DMS153 treated with DMSO at 0.1 percent for 48 hours (cell line): ENCODE measurements at regions not wholly inside any gene's neighbourhood (a gene's known extent, or its start where the extent isn't known, plus 50 kb on each side); places are given as distances from the start of the nearest gene placed in this dataset.

Experiments
- DNase-seq: peaks from one replicate; lab custom pipeline; 2025; ENCODE audit not compliant: unreplicated experiment; lab: John Stamatoyannopoulos, UW

DNA sequence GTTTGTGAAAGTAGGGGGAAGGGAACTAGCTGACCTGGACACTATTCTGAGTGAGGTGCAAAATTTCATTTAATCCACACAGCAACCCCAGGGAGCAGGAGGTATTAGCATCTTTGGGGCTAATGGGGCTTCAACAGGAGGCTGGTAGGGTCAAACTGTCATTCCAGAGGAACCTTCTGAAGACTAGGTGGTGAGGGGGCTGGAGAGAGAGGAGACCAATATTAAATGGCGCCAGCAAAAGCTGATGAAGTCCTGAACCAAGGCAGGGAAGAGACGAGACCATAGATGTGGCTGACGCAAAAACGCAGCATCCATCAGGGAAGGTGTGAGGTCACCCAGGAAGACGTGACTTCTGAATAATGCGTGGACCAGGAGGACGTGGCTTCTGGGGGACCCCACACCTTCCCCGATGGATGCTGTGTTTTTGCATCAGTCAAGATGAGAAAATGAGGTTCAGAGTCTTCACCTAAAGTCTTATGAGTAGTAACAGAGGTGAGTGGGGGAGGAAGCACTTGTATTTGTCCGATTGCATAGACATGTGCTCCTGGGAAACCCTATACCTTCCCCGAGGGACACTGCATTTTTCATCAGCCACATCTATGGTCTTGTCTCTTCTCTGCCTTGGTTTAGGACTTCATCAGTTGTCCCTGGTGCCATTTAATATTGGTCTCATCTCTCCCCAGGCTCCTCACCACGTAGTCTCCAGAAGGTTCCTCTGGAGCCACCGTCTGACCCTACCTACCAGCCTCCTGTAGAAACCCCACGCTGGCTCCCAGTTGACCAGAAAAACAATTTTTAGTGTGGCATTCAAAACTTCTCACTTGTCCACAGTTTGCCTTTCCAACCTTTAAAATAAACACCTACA lies 188.6 kb downstream of the MYCN start:
- no peak for DNase-seq

DNA sequence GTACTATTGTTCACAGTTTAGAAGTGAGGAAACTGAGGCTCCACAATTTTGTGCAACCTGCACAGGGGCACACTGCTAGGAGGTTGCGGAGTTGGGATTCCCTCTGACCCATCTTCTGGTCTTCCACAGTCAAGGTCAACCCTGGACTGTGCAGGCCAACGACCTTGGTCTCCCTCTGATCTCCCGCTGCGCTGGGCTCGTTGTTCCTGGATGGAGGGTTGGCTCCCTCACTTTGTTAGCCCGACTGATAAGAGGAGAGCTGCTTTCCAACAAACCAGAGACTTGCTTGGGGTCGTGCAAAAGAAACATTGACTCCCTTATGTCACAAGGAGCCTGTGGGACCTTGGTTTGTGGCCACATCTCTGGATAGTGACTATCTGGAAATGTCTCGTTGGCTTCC lies 187.6 kb downstream of the MYCN start:
- no peak for DNase-seq

DNA sequence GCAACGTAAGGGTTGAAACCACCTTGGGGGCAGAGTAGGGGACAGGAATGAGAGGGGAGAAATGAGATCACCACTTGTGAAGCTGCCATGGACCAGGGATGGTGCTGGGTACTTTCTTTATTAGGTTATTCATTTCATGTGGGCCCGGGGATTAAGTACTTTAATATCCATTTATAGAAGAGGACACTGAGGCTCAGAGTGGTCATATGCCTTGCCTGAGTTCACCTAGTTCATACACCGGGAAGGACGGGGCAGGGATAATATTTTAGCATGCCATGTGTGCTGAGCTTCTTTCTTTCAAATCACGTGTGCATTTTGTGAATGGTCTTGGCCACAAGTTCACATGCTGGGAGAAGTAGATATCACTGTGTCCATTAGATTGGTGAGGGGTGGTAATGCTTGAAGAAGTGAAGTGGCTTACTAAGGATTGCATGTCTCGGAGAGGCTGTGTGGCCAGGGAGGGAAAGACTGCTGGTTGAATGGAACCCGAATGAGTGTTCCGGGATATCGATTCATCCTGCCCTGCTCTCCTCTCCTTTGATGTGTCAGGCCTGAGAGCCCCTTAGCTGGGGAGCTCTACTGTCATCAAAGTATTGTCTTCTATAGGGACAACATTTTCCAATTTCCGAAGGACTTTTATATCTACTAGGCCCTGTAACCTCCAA lies 187.1 kb downstream of the MYCN start:
- DNase-seq = no peak

DNA sequence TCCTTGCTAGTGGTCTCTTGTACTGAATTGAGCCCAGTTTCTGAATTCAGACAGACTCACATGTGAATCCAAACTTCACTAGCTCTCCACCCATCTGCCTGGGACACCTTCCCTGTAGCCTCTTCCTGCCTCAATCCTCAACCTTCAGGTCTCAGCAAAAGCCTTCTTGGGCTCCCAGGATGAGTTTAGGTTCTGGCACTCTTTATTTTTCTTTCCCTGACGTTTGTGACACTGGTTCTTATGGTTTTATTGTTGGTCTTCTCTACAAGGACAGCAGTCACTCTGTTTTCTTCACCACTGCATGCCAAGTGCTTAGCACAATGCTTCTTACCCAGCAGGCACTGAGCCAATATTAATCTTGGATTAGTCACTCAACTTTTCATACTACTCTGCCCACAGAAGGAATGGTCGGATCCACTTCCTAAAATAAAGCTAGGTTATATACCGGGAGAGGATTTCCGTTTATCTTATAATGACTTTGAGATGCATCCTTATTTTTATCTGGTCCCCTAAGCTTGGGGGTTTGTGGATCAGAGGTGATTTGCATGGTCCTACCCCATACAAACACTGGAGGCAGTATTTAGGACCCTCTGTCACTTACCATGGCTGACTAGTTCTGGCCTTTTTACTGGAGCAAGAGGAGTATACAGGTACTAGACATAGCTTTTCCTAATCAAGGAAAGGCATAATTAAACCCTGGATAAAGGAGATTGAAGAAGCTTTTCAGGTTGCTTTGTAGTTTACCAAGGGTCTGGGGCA lies 186.3 kb downstream of the MYCN start:
- no peak for DNase-seq

GRCh38 chr2:16125614-16126516 lies 185.5 kb downstream of the MYCN start:
- no peak for DNase-seq

GRCh38 chr2:16124881-16125613 lies 184.7 kb downstream of the MYCN start:
- no peak for DNase-seq

- no peak for DNase-seq
Measured at GRCh38 chr2:16123856-16124780, 183.8 kb downstream of the MYCN start.

GRCh38 chr2:16123421-16123820 lies 183.1 kb downstream of the MYCN start:
- DNase-seq = no peak

DNA sequence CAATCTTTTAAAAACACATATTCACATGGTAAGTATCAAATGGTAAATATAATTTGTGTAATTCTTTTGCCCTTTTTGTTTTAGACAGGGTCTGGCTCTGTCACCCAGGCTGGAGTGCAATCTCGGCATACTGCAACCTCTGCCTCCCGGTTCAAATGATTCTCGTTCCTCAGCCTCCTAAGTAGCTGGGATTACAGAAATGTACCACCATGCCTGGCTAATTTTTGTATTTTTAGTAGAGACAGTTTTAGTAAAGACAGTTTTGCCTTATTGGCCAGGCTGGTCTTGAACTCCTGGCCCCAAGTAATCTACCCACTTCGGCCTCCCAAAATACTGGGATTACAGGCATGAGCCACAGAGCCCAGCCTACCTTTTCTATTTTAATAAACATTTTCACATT lies 182.2 kb downstream of the MYCN start:
- DNase-seq = no peak

- DNase-seq = no peak
Measured at GRCh38 chr2:16121986-16122390, 181.6 kb downstream of the MYCN start.

- no peak for DNase-seq
Measured at GRCh38 chr2:16121231-16121985, 181.1 kb downstream of the MYCN start.

GRCh38 chr2:16120591-16121180 lies 180.3 kb downstream of the MYCN start:
- DNase-seq = no peak

DNA sequence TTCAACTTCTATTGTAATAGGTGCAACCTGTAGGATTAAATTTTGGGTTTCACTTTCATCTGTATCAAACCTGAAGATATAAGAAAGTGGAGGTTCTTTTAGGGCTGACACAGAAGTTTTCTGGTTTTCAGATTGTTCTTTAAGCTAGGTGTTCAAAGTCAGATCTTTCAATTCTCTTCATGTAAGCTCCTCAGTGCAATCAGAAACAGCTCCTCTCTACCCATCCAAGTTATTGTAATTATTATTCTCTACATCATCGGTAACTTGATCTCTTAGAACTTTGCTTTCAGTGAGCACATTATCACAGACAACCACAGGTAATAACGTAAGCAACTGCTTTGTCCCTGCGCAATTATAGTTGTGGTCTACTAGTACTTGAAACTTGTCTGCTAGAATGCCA lies 179.4 kb downstream of the MYCN start:
- no peak for DNase-seq

- DNase-seq = no peak
Measured at GRCh38 chr2:16118611-16119590, 178.6 kb downstream of the MYCN start.

DNA sequence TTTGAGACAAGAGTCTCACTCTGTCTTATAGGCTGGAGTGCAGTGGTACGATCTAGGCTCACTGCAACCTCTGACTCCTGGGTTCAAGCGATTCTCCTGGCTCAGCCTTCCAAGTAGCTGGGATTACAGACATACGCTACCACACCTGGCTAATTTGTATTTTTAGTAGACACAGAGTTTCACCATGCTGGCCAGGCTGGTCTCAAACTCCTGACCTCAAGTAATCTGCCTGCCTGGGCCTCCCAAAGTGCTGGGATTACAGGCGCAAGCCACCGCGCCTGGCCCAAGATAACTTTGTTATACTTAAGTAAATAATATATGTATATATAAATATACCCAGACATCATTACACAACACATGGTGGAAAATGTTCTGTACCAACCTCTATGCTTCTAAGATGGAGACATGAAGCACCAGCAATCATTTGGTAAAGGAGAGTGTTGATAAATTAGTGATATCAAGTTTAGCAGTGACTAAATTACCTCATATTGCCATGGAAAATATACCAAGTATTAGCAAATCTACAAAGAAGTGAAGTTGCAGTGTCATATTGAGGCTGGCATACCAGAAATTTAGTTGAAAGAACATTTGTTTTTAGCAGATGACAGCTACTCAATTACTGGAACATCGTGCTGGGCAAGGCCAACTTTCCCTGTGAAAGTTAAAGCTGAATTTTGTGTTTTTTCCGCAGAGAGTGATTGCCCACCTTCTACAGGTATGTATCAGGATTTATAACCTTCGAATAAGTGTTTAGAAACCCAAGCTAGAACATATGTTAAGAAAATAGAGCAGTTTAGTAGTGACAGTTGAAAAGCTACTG lies 177.7 kb downstream of the MYCN start:
- DNase-seq = no peak
